ENCODE measurements at regions not wholly inside any gene's neighbourhood (a gene's known extent, or its start where the extent isn't known, plus 50 kb on each side); places are given as distances from the start of the nearest gene placed in this dataset.

- TF ChIP-seq, protein P1, sequence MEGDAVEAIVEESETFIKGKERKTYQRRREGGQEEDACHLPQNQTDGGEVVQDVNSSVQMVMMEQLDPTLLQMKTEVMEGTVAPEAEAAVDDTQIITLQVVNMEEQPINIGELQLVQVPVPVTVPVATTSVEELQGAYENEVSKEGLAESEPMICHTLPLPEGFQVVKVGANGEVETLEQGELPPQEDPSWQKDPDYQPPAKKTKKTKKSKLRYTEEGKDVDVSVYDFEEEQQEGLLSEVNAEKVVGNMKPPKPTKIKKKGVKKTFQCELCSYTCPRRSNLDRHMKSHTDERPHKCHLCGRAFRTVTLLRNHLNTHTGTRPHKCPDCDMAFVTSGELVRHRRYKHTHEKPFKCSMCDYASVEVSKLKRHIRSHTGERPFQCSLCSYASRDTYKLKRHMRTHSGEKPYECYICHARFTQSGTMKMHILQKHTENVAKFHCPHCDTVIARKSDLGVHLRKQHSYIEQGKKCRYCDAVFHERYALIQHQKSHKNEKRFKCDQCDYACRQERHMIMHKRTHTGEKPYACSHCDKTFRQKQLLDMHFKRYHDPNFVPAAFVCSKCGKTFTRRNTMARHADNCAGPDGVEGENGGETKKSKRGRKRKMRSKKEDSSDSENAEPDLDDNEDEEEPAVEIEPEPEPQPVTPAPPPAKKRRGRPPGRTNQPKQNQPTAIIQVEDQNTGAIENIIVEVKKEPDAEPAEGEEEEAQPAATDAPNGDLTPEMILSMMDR (conservative IDR thresholded peaks at IDR 0.05): no peak
- no peak for TF ChIP-seq EZH2 (IDR thresholded peaks at IDR 0.05; ENCODE audit: low read depth)
Observed at GRCh38 chr12:59044791-59045190, 124.5 kb upstream of the LRIG3 start.
